Activated CD4-positive, CD25-positive, alpha-beta regulatory T cell (primary cell): ENCODE measurements at regions not wholly inside any gene's neighbourhood (a gene's known extent, or its start where the extent isn't known, plus 50 kb on each side); places are given as distances from the start of the nearest gene placed in this dataset.

Experiments
- DNase-seq, 4 experiments: peaks; one replicate each; lab custom pipeline; 2025; lab: John Stamatoyannopoulos, UW

DNA sequence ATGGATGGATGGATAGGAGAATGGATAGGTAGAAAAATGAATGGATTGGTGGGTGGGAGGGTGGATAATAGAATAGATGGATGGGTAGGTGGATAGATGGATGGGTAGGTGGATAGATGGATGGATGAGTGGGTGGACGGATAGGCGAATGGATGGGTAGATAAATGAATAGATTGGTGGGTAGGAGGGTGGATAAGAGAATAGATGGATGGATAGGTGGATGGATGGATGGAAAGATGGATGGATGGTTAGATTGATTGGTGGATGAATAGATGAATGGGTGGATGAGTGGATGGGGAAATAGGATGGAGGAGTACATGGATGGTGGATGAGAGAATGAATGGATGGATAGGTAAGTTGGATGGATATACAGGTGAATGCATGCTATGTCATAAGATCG is 110.5 kb downstream of the CEBPB start:
- no peak for DNase-seq

GRCh38 chr20:50301712-50302111 is 111.1 kb downstream of the CEBPB start:
- DNase-seq: no peak

DNA sequence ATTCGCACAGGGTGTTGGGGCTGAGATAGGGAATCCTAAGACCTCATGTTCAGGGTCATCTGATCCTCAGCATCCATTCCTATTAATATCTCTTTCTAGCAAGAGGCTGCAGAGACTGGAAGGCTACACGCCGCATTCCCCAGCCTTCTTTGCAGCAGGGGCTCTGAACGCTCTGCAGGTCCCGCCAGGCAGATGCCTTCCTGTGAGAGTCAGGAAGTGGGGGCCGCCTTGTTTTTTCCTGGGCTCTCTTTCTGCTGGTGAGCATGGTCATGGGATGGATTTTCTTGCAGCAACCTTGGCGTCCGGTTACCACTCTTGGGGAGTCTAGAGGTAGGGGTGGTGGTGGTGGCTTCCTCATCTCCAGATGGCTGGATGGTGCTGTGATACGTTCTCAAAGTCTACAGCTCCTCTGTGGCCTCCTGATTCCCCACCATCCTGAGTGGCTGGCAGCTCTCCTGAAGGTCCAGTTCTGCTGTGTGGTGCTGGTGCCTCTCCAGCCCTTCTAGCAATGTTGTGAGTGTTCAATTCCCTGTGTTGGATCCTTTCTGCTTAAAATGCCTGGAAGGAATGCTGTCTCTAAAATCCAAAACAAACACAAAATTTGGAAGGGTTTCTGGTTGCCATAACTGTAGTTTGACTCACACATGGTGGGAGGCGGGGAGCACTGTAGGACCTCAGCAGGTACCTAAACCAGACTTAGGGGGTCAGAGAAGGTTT is 111.9 kb downstream of the CEBPB start:
- DNase-seq: no peak

- no peak for DNase-seq
These were observed 113.2 kb downstream of the CEBPB start for GRCh38 chr20:50303573-50304500.

- no peak for DNase-seq
These were observed 113.8 kb downstream of the CEBPB start for GRCh38 chr20:50304501-50304856.

DNA sequence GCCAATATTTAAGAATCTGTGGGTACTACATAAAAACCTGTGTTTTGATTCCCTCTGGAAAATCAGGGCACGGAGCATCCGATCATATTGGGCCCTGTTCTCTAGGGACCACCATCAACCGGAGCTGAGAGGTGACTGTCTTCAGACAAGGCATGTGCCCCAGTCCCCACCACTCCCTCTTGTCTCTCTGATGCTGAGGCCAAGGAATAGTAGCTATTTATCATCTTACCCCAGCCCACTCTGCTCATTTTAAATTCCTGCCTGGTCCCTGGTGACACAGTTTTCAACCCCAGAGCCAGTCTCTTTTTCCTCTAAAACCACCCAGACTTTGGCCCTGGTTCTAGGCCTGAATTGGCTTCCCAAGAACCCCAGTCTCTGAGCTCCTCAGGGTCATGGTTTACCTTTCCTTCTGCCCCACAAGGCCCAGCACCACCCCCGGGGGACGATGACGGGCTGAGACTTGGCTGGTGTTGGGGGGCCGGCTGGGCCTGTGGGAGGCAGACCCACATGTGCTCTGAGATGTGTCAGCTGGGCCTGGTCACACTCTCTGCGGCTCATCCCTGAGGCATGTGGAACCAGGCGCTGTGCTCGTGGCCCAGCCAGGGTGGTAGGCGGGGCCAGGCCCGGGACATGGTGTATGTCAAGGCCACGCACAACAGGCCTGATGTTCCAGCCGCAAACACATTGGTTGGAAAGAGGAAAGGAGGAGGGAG is 114.4 kb downstream of the CEBPB start:
- no peak for DNase-seq

DNA sequence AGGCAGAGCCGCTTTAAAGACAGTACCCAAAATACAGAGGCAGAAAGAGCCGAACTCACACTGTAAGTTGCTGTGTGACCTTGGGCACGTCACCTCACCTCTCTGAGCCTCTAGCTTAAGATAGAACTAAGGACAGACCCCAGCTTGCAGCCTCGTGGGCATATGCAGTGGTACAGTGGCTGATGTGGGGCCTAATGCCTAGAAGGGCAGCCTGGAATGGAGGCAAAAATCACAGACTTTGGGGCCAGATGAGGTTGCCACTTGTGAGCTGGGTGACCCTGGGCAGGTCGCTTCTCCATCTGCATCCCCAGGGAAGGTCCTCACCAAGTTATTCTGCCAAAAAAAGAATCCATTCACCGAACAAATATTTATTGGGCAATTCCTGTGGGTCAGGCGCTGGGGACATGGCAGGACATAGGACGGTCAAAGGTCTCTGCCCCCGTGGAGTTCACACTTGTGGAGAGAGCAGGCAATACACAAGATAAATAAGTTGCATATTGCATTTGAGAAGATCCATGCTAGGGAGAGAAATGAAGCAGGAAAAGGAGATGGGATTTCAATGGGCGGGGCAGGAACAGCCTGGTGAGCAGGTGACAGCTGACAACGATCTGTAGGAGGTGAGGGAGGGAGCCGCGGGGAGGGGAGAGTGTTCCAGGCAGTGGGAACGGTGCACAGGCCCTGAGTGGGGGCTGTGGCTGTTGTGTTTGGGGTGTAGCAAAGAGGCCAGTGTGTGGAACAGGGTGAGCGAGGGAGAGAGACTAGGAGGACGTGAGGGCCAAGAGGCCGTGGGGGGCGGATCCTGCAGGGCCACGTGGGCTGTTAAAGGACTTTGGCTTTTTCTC is 115.2 kb downstream of the CEBPB start:
- no peak for DNase-seq

DNA sequence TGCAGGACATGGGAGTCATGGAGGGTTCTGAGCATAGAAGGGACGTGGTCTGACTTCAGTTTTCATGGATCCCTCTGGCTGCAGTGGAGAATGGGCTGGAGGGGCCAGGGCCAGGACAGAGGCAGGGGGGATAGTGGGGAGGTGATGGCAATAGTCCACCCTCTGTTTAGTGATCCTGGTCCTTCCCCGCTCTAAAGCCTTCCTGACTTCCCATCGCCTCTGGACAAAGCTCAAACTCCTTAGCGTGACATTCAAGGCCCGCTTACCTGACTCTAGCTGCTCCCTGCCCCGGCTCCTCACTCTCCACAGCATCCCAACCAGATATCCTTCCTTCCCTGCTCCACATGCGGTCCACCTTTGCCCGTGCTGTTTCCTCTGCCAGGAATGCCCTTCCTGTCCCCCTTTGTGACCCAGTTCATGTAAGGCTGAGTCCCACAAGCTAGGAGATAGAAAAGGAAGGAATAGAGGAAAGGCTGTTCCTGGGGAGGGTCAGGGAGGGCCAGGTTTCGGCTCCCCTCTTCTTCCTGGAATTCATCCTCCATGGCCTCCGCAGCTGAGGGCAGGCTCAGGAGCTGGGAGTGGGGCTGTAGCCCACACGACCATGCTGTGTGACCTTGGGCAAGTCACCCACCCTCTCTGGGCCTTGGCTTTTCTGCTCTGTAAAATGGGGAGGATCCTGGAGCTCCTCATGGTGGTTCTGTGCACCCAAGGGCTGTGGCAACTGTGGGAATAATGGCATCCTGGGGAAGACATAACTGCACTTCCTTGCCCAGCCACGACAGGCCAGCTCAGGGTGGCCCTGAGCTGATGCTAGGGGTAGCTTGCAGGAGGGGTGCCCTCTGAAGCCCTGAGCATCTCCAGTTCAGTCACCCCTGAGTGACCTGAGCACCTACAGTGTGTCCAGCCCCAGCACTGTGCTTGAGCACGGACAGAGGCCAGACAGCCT is 116.1 kb downstream of the CEBPB start:
- no peak for DNase-seq

DNA sequence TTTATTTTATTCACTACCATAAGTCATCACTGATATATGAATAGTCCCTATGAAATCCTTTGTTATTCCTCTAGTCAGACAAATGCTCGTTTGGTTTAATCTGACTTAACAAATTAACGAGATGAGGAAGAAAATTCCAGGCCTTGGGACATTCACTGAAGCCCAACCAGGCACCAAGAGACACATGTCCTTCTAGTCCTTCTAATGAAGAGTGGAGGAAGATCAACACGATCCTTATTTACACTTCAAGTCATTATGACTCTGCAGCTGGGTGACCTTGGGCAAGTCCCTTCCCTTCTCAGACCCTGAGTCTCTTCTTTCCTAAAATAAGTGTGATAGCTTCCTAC is 117.5 kb downstream of the CEBPB start:
- DNase-seq: no peak

DNA sequence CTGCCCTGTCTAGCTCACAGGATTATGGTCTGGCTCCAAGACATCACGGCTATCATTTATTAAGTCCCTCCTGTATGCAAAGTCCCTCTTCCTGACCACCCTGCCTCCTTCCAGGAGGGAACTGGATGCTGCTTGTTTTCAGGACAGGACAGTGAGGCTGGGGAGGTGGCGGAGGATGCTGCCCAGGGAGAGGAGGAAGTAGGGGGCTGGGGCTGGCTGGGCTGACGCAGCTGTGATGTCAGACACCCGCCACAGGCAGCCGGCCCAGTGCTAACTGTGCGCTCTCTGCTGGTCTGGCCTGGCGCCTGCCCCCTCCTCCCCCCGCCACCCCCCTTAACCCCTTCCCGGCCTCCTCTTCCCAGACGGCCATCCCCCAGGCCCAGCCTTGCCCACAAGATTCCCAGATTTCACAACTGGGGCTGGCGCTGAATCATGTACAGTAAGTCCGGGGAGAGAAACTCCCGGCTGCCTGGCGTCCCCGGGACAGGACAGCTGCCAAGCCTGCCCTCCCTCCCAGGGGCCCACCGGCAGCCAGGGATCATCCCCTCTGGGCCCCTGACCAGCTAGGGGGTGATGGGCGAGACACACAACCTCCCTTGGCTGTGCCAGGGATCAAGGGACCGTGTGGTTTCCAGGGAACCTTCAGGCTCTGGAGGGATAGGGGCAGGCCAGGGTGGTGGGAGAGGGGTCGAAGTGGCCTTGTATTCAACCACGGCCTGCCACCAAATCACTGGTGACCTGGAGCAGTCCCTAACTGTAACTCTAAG is 118.1 kb downstream of the CEBPB start:
- no peak for DNase-seq

- no peak for DNase-seq
These were observed 118.7 kb downstream of the CEBPB start for GRCh38 chr20:50309280-50309763.

GRCh38 chr20:50309764-50310672 is 119.4 kb downstream of the CEBPB start:
- no peak for DNase-seq

DNA sequence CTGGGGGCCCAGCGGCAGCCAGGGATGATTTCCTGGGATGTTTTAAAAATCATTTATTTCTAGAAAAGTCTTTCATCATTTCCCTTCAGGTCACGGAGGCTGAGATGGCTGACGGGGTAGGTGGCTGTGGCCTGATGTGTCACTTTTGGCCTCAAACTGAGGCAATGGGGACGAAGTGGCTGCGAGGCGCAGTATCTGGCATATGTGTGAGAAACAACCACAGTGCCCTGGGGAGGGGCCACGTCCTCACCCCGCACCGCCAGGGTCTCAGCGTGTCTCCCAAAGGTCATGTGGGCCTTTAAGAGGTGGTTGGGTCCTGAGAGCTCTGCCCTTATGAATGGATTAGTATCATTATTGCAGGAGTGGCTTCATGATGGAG is 120.0 kb downstream of the CEBPB start:
- no peak for DNase-seq

DNA sequence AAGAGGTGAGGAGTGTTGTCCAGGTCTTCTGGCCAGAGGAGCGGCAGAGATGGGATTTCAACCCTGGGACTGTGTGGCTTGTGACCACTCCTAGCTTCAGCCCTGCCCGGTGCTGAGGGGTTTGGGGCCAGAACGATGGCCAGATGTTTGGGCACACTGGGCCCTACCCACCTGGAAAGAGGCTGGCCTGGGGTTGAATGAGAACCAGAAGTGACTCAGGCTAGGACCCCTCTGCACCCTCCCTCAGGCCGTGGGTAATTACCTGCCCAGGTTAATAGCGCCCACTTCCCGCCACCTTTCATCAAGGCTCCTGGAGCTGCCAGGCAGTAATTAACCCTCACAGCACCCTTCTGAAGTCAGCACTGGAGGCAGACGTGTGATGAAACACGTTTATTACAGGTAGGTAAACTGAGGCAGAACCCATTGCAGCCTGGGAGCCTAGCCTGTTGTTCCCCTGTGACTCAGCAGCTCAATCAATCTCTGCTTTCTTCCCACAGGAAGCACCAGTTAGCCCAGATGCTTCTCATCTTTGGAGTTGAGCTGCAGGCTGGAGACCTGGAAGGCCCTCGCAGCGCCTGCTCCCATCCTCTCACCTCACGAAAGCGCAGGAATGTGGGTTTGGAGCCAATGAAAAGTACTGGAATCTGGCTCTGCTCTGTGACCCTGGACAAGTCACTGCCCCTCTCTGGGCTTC is 120.8 kb downstream of the CEBPB start:
- DNase-seq: no peak

GRCh38 chr20:50312002-50312681 is 121.5 kb downstream of the CEBPB start:
- DNase-seq: no peak

- no peak for DNase-seq
These were observed 122.3 kb downstream of the CEBPB start for GRCh38 chr20:50312682-50313521.

DNA sequence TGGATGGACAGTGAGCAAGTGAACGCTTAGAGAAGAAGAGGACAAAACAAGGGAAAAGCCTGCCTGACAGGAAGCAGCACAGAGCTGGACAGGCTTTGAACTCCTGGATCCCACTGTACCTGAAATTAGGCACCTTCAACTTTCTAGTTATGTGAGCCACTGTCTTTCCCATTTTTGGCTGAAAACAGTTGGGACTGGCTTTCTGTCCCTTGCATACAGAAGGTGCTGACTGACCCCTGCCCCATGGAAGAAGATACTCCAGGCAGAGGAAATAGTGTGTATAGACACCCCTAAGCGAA is 122.8 kb downstream of the CEBPB start:
- DNase-seq: no peak
